ENCODE measurements at regions not wholly inside any gene's neighbourhood (a gene's known extent, or its start where the extent isn't known, plus 50 kb on each side); places are given as distances from the start of the nearest gene placed in this dataset.
"Not testable (repeated sequence)": the region's sequence is repeated elsewhere in the genome, so short reads cannot be mapped to it uniquely, and the experiment has no call there.

GRCh38 chr18:24567199-24567598 lies 106.8 kb downstream of the HRH4 start:
- DNase-seq: no peak

GRCh38 chr18:24570716-24571115 lies 110.3 kb downstream of the HRH4 start:
- no peak for DNase-seq

GRCh38 chr18:24582771-24583170 lies 122.3 kb downstream of the HRH4 start:
- DNase-seq: no peak

GRCh38 chr18:24584205-24584604 lies 123.8 kb downstream of the HRH4 start:
- DNase-seq: no peak

GRCh38 chr18:24584813-24585212 lies 124.4 kb downstream of the HRH4 start:
- DNase-seq: no peak

GRCh38 chr18:24585996-24586566 lies 125.6 kb downstream of the HRH4 start:
- no peak for DNase-seq

GRCh38 chr18:24586662-24587360 lies 126.4 kb downstream of the HRH4 start:
- DNase-seq: no peak

GRCh38 chr18:24588440-24588839 lies 128.0 kb downstream of the HRH4 start:
- DNase-seq: no peak

- DNase-seq: no peak
These were observed 130.5 kb downstream of the HRH4 start for GRCh38 chr18:24590946-24591345.

- DNase-seq: no peak
These were observed 133.0 kb downstream of the HRH4 start for GRCh38 chr18:24593401-24593800.

GRCh38 chr18:24593886-24594285 lies 133.4 kb downstream of the HRH4 start:
- no peak for DNase-seq

GRCh38 chr18:24595561-24596031 lies 135.2 kb downstream of the HRH4 start:
- no peak for DNase-seq

- DNase-seq: peak; percentile 57
These were observed 139.7 kb downstream of the HRH4 start for GRCh38 chr18:24600076-24600654.

- DNase-seq: no peak
These were observed 141.1 kb downstream of the HRH4 start for GRCh38 chr18:24601585-24601984.

GRCh38 chr18:24602201-24602600 lies 141.8 kb downstream of the HRH4 start:
- no peak for DNase-seq

GRCh38 chr18:24603151-24603550 lies 142.7 kb downstream of the HRH4 start:
- DNase-seq: no peak

- no peak for DNase-seq
These were observed 145.0 kb downstream of the HRH4 start for GRCh38 chr18:24605444-24605843.

GRCh38 chr18:24609254-24609653 lies 148.8 kb downstream of the HRH4 start:
- DNase-seq: no peak

GRCh38 chr18:24611075-24611474 lies 150.6 kb downstream of the HRH4 start:
- DNase-seq: no peak

- DNase-seq: no peak
These were observed 153.6 kb downstream of the HRH4 start for GRCh38 chr18:24613896-24614640.

- peak; percentile 25 for DNase-seq
These were observed 156.2 kb downstream of the HRH4 start for GRCh38 chr18:24616653-24617052.

- not testable (repeated sequence) for DNase-seq
These were observed 164.0 kb downstream of the HRH4 start for GRCh38 chr18:24624421-24624820.

GRCh38 chr18:24627644-24628315 lies 167.3 kb downstream of the HRH4 start:
- no peak for DNase-seq

Measured in NCI-H2107 (cell line).